ENCODE measurements at regions not wholly inside any gene's neighbourhood (a gene's known extent, or its start where the extent isn't known, plus 50 kb on each side); places are given as distances from the start of the nearest gene placed in this dataset.

DNA sequence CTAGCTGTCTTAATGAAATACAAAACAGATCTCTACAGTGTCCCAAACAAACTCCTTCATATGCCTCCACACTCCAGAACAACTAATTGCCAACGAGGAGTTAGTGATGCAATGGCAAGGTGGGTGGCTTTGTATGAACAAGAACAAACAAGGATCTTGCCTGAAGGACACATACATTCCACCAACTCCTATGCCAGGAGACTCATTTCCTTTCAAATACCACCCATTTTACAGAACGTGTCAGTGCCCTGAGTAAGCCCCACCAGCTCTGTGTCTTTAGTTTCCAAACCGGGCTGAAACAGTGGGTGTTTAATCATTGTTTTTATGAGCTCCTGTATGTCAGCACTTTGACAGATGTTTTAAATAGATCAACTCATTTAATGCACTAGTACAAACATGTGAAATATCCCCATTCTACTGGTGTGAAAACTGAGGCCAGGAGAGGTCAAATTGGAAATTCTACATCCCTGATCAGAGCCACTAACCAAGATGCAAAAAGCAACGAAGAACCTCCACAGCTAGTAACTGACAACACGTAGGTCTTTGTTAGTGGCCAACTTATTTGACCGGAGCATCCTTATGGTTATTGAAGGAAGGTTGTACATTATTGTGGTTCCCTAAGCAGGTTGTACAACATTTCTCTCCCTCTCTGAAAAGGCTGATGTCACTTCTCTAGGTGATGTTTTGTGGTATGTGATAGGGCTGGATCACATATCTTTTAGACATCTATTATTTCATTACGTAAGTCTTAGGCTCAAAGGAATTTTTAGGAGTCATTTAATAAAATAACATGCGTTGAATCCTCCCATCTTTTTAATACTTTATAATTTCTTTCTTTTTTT is 534.9 kb upstream of the TNP1 start:
- H3K27me3 ChIP-seq: no peaks in the 10 kb centered on the region
- no peak for TF ChIP-seq CTCF (IDR thresholded peaks at IDR 0.05; ENCODE audit: low read depth, low read length)
- no peaks in the 10 kb centered on the region for H3K9me3 ChIP-seq (ENCODE audit: low read depth)
- DNase-seq (ENCODE audit: low read depth in 1 of 2, low spot score in 1 of 2): peak in 1 of 2 donors; percentile 18
- no peak overlapping the region for H3K27ac ChIP-seq
- H3K4me1 ChIP-seq (ENCODE audit: low read depth): no peaks in the 10 kb centered on the region
- no peak overlapping the region for H3K4me3 ChIP-seq
- no peaks in the 10 kb centered on the region for H3K36me3 ChIP-seq

- Histone ChIP-seq H3K36me3 (no peaks in the 10 kb centered on the region), H3K4me1 (ENCODE audit: low read depth) (no peaks in the 10 kb centered on the region), H3K27ac (no peak overlapping the region), H3K4me3 (no peak overlapping the region), H3K9me3 (ENCODE audit: low read depth) (no peaks in the 10 kb centered on the region), H3K27me3 (no peaks in the 10 kb centered on the region)
- DNase-seq (ENCODE audit: low read depth in 1 of 2, low spot score in 1 of 2): peak in 1 of 2 donors; percentile 86
- TF ChIP-seq CTCF (IDR thresholded peaks at IDR 0.05; ENCODE audit: low read depth, low read length): no peak
Observed at GRCh38 chr2:217393585-217394032, 533.7 kb upstream of the TNP1 start.

GRCh38 chr2:217392930-217393584 is 533.2 kb upstream of the TNP1 start:
- Histone ChIP-seq H3K4me3 (no peak overlapping the region), H3K9me3 (ENCODE audit: low read depth) (no peaks in the 10 kb centered on the region), H3K27ac (no peak overlapping the region), H3K27me3 (no peaks in the 10 kb centered on the region), H3K4me1 (ENCODE audit: low read depth) (no peaks in the 10 kb centered on the region), H3K36me3 (no peaks in the 10 kb centered on the region)
- TF ChIP-seq CTCF (IDR thresholded peaks at IDR 0.05; ENCODE audit: low read depth, low read length): no peak
- DNase-seq (ENCODE audit: low read depth in 1 of 2, low spot score in 1 of 2): no peak

- Histone ChIP-seq H3K4me1 (ENCODE audit: low read depth) (no peaks in the 10 kb centered on the region), H3K27ac (no peak overlapping the region), H3K4me3 (no peak overlapping the region), H3K9me3 (ENCODE audit: low read depth) (no peaks in the 10 kb centered on the region), H3K36me3 (no peaks in the 10 kb centered on the region), H3K27me3 (no peaks in the 10 kb centered on the region)
- TF ChIP-seq CTCF (IDR thresholded peaks at IDR 0.05; ENCODE audit: low read depth, low read length): no peak
- DNase-seq (ENCODE audit: low read depth in 1 of 2, low spot score in 1 of 2): peak in 1 of 2 donors; percentile 35
Observed at GRCh38 chr2:217387776-217388387, 528.0 kb upstream of the TNP1 start.

DNA sequence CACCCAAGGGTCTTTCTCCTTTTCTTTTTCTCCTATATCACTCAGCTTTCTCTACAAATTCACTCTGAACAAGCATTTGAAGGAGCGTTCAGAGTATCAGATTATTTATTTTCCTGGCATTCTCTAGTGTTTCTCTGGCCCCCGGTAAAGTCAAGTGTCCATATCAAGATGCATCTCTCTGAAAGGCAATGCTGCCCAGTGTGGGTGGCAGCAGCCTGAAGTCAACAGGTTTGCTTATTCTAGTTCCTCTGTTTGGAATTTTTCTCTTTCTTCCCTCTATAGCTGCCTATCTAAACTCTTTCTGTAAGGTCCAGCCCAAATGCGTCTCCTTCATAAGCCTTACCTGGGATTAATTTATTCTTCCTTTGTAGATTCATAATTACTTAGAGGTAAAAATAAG is 526.2 kb upstream of the TNP1 start:
- no peak for DNase-seq (ENCODE audit: low read depth in 1 of 2, low spot score in 1 of 2)
- Histone ChIP-seq H3K4me3 (no peak overlapping the region), H3K9me3 (ENCODE audit: low read depth) (no peaks in the 10 kb centered on the region), H3K27ac (no peak overlapping the region), H3K36me3 (no peaks in the 10 kb centered on the region), H3K27me3 (no peaks in the 10 kb centered on the region), H3K4me1 (ENCODE audit: low read depth) (no peaks in the 10 kb centered on the region)
- TF ChIP-seq CTCF (IDR thresholded peaks at IDR 0.05; ENCODE audit: low read depth, low read length): no peak
